HG02571 (cell line): ENCODE measurements at regions not wholly inside any gene's neighbourhood (a gene's known extent, or its start where the extent isn't known, plus 50 kb on each side); places are given as distances from the start of the nearest gene placed in this dataset.

ENCODE experiments used
- ATAC-seq: cut with Tn5 transposase; IDR thresholded peaks from one replicate; pipeline ENCODE4 v1.9.1; 2021; ENCODE audit warnings: mild to moderate bottlenecking, moderate library complexity; ENCODE audit not compliant: unreplicated experiment

GRCh38 chr5:174356536-174356935, 311.0 kb downstream of the NSG2 start:
- ATAC-seq, result no peak

- ATAC-seq, result no peak
Observed at GRCh38 chr5:174358276-174358675, 312.8 kb downstream of the NSG2 start.

- ATAC-seq, result no peak
Observed at GRCh38 chr5:174359071-174359470, 313.6 kb downstream of the NSG2 start.

- ATAC-seq, result no peak
Observed at GRCh38 chr5:174362514-174362913, 317.0 kb downstream of the NSG2 start.

- ATAC-seq, result no peak
Observed at GRCh38 chr5:174363934-174364333, 318.4 kb downstream of the NSG2 start.

GRCh38 chr5:174364676-174365075, 319.2 kb downstream of the NSG2 start:
- ATAC-seq, result no peak

GRCh38 chr5:174371600-174372094, 326.1 kb downstream of the NSG2 start:
- ATAC-seq, result no peak

GRCh38 chr5:174374206-174374605, 328.7 kb downstream of the NSG2 start:
- no peak for ATAC-seq

- ATAC-seq, result no peak
Observed at GRCh38 chr5:174376056-174376455, 330.6 kb downstream of the NSG2 start.

GRCh38 chr5:174376726-174377373, 331.3 kb downstream of the NSG2 start:
- no peak for ATAC-seq

- no peak for ATAC-seq
Observed at GRCh38 chr5:174378121-174378874, 332.8 kb downstream of the NSG2 start.

- ATAC-seq, result no peak
Observed at GRCh38 chr5:174380311-174380710, 334.8 kb downstream of the NSG2 start.

- no peak for ATAC-seq
Observed at GRCh38 chr5:174381241-174381640, 335.7 kb downstream of the NSG2 start.

GRCh38 chr5:174383210-174384167, 338.0 kb downstream of the NSG2 start:
- ATAC-seq, result no peak

GRCh38 chr5:174384509-174384947, 339.0 kb downstream of the NSG2 start:
- no peak for ATAC-seq

- no peak for ATAC-seq
Observed at GRCh38 chr5:174386306-174386705, 338.1 kb upstream of the MSX2 start.

- ATAC-seq, result no peak
Observed at GRCh38 chr5:174386846-174387245, 337.5 kb upstream of the MSX2 start.

GRCh38 chr5:174387448-174387847, 336.9 kb upstream of the MSX2 start:
- ATAC-seq, result no peak

GRCh38 chr5:174392892-174393291, 331.5 kb upstream of the MSX2 start:
- ATAC-seq, result no peak

- ATAC-seq, result no peak
Observed at GRCh38 chr5:174396541-174396940, 327.8 kb upstream of the MSX2 start.

GRCh38 chr5:174397206-174397605, 327.2 kb upstream of the MSX2 start:
- ATAC-seq, result no peak
